GM12891 (cell line): ENCODE measurements at regions not wholly inside any gene's neighbourhood (a gene's known extent, or its start where the extent isn't known, plus 50 kb on each side); places are given as distances from the start of the nearest gene placed in this dataset.

ENCODE experiments used
- PAX5 ChIP-seq: IDR thresholded peaks from 2 replicates; pipeline ENCODE4 v1.6.1; 2011; ENCODE audit warnings: low read length, moderate library complexity, mild to moderate bottlenecking; ENCODE audit not compliant: insufficient read depth, severe bottlenecking
- POLR2A ChIP-seq: IDR thresholded peaks from 2 replicates; pipeline ENCODE4 v1.6.1; 2011; ENCODE audit warnings: low read depth, low read length, control low read depth
- POLR2AphosphoS5 ChIP-seq: IDR thresholded peaks from 2 replicates; pipeline ENCODE4 v1.6.1; 2011; ENCODE audit warnings: low read depth, low read length, control low read depth
- POU2F2 ChIP-seq: IDR thresholded peaks from 2 replicates; pipeline ENCODE4 v1.6.1; 2011; ENCODE audit warnings: low read depth, mild to moderate bottlenecking, control low read depth, low read length, moderate library complexity
- SPI1 ChIP-seq: IDR thresholded peaks from 2 replicates; pipeline ENCODE4 v1.6.1; 2011; ENCODE audit warnings: low read depth, low read length, control low read depth
- TAF1 ChIP-seq: IDR thresholded peaks from 2 replicates; pipeline ENCODE4 v1.6.1; 2011; ENCODE audit warnings: low read depth, low read length, control low read depth

GRCh38 chr2:150538651-150539201, 51.3 kb upstream of the RND3 start:
- TF ChIP-seq TAF1 (no peak), POLR2A (no peak), POLR2AphosphoS5 (no peak), SPI1 (no peak), PAX5 (no peak), POU2F2 (no peak)
